ENCODE measurements at regions not wholly inside any gene's neighbourhood (a gene's known extent, or its start where the extent isn't known, plus 50 kb on each side); places are given as distances from the start of the nearest gene placed in this dataset.

GRCh38 chr3:154942827-154943226, 137.3 kb upstream of the MME start:
- no peak overlapping the region for H3K4me3 ChIP-seq (replicated peaks in 1 of 3)
- no peaks in the 10 kb centered on the region for H3K4me1 ChIP-seq
- DNase-seq: no peak
- intact Hi-C loops (cut with DNase I): no loop called here
- H3K27me3 ChIP-seq: no peaks in the 10 kb centered on the region
- no peaks in the 10 kb centered on the region for H3K36me3 ChIP-seq
- H3K27ac ChIP-seq: no peak overlapping the region
- TF ChIP-seq CTCF (IDR thresholded peaks at IDR 0.05) (no peak), POLR2A (IDR thresholded peaks at IDR 0.05) (no peak)
- H3K9me3 ChIP-seq: no peaks in the 10 kb centered on the region

GRCh38 chr3:154936196-154936595, 143.9 kb upstream of the MME start:
- no peaks in the 10 kb centered on the region for H3K36me3 ChIP-seq
- intact Hi-C loops (cut with DNase I): no loop called here
- no peak overlapping the region for H3K4me3 ChIP-seq (replicated peaks in 1 of 3)
- TF ChIP-seq POLR2A (IDR thresholded peaks at IDR 0.05): no peak
- TF ChIP-seq CTCF (IDR thresholded peaks at IDR 0.05): no peak
- 85% methylated on average over 4 of the region's 4 CpGs for WGBS, 2 donors
- H3K4me1 ChIP-seq: no peaks in the 10 kb centered on the region
- DNase-seq: no peak
- H3K27ac ChIP-seq: no peak overlapping the region
- no peaks in the 10 kb centered on the region for H3K9me3 ChIP-seq
- H3K27me3 ChIP-seq: no peaks in the 10 kb centered on the region

GRCh38 chr3:154933581-154933980, 146.5 kb upstream of the MME start:
- Histone ChIP-seq H3K36me3 (no peaks in the 10 kb centered on the region), H3K27me3 (no peaks in the 10 kb centered on the region), H3K27ac (no peak overlapping the region), H3K4me1 (no peaks in the 10 kb centered on the region), H3K9me3 (no peaks in the 10 kb centered on the region), H3K4me3 (replicated peaks in 1 of 3) (no peak overlapping the region)
- TF ChIP-seq CTCF (IDR thresholded peaks at IDR 0.05) (no peak), POLR2A (IDR thresholded peaks at IDR 0.05) (no peak)
- no peak for DNase-seq
- intact Hi-C loops (cut with DNase I): no loop called here

GRCh38 chr3:154932633-154933032, 147.5 kb upstream of the MME start:
- intact Hi-C loops (cut with DNase I): no loop called here
- Histone ChIP-seq H3K27me3 (no peaks in the 10 kb centered on the region), H3K27ac (no peak overlapping the region), H3K4me1 (no peaks in the 10 kb centered on the region), H3K36me3 (no peaks in the 10 kb centered on the region), H3K9me3 (no peaks in the 10 kb centered on the region), H3K4me3 (replicated peaks in 1 of 3) (no peak overlapping the region)
- DNase-seq: no peak
- no peak for TF ChIP-seq CTCF (IDR thresholded peaks at IDR 0.05)
- TF ChIP-seq POLR2A (IDR thresholded peaks at IDR 0.05): no peak

GRCh38 chr3:154931484-154931883, 148.6 kb upstream of the MME start:
- WGBS, 2 donors: 84 to 88% methylated on average over 1 of the region's 1 CpG
- intact Hi-C loops (cut with DNase I): no loop called here

More at GRCh38 chr3:154931484-154931883, 148.6 kb upstream of the MME start:
- Histone ChIP-seq H3K27me3 (no peaks in the 10 kb centered on the region), H3K27ac (no peak overlapping the region), H3K4me1 (peaks cover 1 to 9% of the 10 kb centered on the region in 2 donors), H3K36me3 (no peaks in the 10 kb centered on the region), H3K4me3 (replicated peaks in 1 of 3) (no peak overlapping the region), H3K9me3 (no peaks in the 10 kb centered on the region)
- no peak for DNase-seq
- TF ChIP-seq CTCF (IDR thresholded peaks at IDR 0.05) (no peak), POLR2A (IDR thresholded peaks at IDR 0.05) (no peak)

Measured in thyroid gland (tissue), 4 donors.